ENCODE measurements at regions not wholly inside any gene's neighbourhood (a gene's known extent, or its start where the extent isn't known, plus 50 kb on each side); places are given as distances from the start of the nearest gene placed in this dataset.

DNA sequence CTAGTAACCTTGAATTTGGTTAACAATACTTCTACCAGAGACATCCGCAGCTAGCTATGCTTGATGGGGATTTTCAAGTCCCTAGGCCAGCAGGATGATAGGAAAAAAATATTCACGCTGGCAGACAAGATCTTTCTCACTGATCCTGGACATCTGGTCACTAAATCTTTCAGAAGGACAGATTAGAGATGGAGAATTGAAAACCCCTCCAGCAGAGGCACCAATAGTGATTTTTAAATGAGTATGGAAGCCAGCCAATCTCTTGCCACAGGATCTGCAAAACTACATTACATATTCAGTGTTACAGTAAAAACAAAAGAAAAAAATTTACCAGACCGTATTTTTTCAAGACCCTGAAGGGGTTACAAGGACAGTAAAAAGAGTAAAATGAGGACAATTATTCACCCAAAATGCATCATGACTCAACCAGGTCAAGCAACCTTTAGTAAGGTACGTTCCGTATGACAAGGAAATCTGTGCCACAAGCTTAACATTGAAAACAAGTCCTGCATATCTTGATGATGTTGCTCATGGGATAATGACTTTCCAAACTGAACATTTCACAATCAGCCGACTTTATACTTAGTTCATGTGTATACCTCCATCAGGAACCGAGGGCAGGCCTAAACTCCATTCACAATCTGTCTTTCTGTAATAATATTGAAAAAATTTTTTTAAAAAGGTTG lies 239.5 kb downstream of the GXYLT1 start:
- no peaks in the 10 kb centered on the region for H3K36me3 ChIP-seq (ENCODE audit: control insufficient read depth in 2 of 2, insufficient read depth in 1 of 2, low read length in 2 of 2)
- ChIA-PET CTCF (interaction anchor here (0.8 kb wide), 1 partner anchor 15 kb away, joined by 3 read pairs; no protein-coding TSS in a partner anchor), POLR2A (no interaction called here)
- no peak overlapping the region for H3K27ac ChIP-seq (ENCODE audit: extremely low read depth, low read depth, low read length)
- no peak overlapping the region for H3K4me3 ChIP-seq (ENCODE audit: low read depth, low read length)
- H3K4me1 ChIP-seq (ENCODE audit: control insufficient read depth, insufficient read depth, low read length): no peaks in the 10 kb centered on the region
- no peaks in the 10 kb centered on the region for H3K9me3 ChIP-seq (ENCODE audit: control insufficient read depth, insufficient read depth, low read depth, low read length)
- TF ChIP-seq ZNF10 (tag by site-specific recombination; IDR thresholded peaks at IDR 0.05) (no peak), ZNF211 (tag by site-specific recombination; IDR thresholded peaks at IDR 0.05; ENCODE audit: low read depth) (no peak), ZFP69B (tag by site-specific recombination; IDR thresholded peaks at IDR 0.05) (no peak), KLF16 (tag by site-specific recombination; IDR thresholded peaks at IDR 0.05) (no peak), SP3 (tag by site-specific recombination; IDR thresholded peaks at IDR 0.05) (no peak), ZNF585B (tag by site-specific recombination; IDR thresholded peaks at IDR 0.05) (no peak), ZNF394 (tag by site-specific recombination; IDR thresholded peaks at IDR 0.05; ENCODE audit: borderline replicate concordance) (no peak), ZNF404 (tag by site-specific recombination; IDR thresholded peaks at IDR 0.05) (no peak)
- TF ChIP-seq, protein P1, sequence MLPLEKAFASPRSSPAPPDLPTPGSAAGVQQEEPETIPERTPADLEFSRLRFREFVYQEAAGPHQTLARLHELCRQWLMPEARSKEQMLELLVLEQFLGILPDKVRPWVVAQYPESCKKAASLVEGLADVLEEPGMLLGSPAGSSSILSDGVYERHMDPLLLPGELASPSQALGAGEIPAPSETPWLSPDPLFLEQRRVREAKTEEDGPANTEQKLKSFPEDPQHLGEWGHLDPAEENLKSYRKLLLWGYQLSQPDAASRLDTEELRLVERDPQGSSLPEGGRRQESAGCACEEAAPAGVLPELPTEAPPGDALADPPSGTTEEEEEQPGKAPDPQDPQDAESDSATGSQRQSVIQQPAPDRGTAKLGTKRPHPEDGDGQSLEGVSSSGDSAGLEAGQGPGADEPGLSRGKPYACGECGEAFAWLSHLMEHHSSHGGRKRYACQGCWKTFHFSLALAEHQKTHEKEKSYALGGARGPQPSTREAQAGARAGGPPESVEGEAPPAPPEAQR (tag by site-specific recombination; IDR thresholded peaks at IDR 0.05): no peak

DNA sequence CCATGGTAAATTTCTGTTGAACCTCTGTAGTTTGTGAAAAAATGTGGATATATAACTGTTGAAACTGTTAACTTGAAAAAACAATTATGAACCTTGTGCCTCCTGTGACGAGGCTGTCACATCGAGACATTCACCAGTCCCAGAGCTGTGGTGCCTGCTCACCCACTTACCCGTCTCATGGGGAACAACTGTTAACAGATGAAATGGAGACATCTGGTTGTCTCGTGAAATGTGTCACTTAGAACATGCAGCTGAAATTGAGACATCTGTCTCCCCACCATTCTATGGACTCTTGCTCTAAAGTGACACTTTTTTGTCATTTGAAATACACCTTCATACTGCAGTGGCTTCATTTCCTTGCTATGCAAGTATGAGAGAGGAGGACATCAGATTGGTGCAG lies 240.6 kb downstream of the GXYLT1 start:
- no peaks in the 10 kb centered on the region for H3K9me3 ChIP-seq (ENCODE audit: control insufficient read depth, insufficient read depth, low read depth, low read length)
- H3K27ac ChIP-seq (ENCODE audit: extremely low read depth, low read depth, low read length): no peak overlapping the region
- H3K36me3 ChIP-seq (ENCODE audit: control insufficient read depth in 2 of 2, insufficient read depth in 1 of 2, low read length in 2 of 2): no peaks in the 10 kb centered on the region
- CTCF ChIA-PET: interaction anchor here (0.6 kb wide), 1 partner anchor 66 kb away, joined by 3 read pairs; no protein-coding TSS in a partner anchor
- no peak overlapping the region for H3K4me3 ChIP-seq (ENCODE audit: low read depth, low read length)
- POLR2A ChIA-PET: no interaction called here
- H3K4me1 ChIP-seq (ENCODE audit: control insufficient read depth, insufficient read depth, low read length): no peaks in the 10 kb centered on the region
- TF ChIP-seq ZIC2 (tag by site-specific recombination; IDR thresholded peaks at IDR 0.05) (no peak), ZNF23 (tag by site-specific recombination; IDR thresholded peaks at IDR 0.05; ENCODE audit: borderline replicate concordance) (no peak)

DNA sequence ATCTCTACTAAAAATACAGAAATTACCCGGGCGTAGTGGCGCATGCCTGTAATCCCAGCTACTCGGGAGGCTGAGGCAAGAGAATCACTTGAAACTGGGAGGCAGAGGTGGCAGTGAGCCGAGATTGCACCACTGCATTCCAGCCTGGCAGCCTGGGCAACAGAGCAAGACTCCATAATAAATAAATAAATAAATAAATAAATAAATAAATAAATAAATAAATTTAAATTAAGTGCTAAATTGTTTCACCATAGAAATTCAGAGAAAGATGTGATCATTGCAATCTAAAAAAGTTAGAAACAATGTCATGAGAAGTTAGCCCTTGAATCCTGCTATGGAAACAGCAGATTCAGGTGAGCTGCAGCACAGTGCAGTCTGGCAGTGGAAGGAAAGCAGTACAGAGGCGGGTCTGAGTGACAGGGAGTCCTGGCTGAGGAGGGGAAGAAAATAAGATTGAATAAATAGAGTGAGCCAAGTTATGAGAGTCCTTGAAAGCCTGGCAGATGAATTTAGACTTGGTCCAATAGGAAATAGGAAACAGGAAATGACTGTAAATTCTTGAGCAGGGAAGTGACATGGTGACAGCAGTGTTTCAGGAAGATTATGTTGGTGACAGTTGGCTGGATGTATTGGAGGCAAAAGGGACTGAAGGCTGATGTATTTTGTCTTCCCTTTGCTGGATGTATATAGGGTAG lies 241.5 kb downstream of the GXYLT1 start:
- no peak overlapping the region for H3K27ac ChIP-seq (ENCODE audit: extremely low read depth, low read depth, low read length)
- H3K36me3 ChIP-seq (ENCODE audit: control insufficient read depth in 2 of 2, insufficient read depth in 1 of 2, low read length in 2 of 2): no peaks in the 10 kb centered on the region
- ChIA-PET CTCF (no interaction called here), POLR2A (no interaction called here)
- no peak overlapping the region for H3K4me3 ChIP-seq (ENCODE audit: low read depth, low read length)
- H3K4me1 ChIP-seq (ENCODE audit: control insufficient read depth, insufficient read depth, low read length): no peaks in the 10 kb centered on the region
- H3K9me3 ChIP-seq (ENCODE audit: control insufficient read depth, insufficient read depth, low read depth, low read length): no peaks in the 10 kb centered on the region
- TF ChIP-seq IKZF3 (tag by site-specific recombination; IDR thresholded peaks at IDR 0.05): no peak
- peak; percentile 77 for TF ChIP-seq ZNF555 (tag by site-specific recombination; conservative IDR thresholded peaks at IDR 0.05)
- no peak for TF ChIP-seq ZNF548 (tag by site-specific recombination; IDR thresholded peaks at IDR 0.05)
- TF ChIP-seq ZNF560 (tag by site-specific recombination; IDR thresholded peaks at IDR 0.05; ENCODE audit: borderline replicate concordance): no peak
- TF ChIP-seq ZNF404 (tag by site-specific recombination; IDR thresholded peaks at IDR 0.05): no peak
- TF ChIP-seq ZNF202 (tag by site-specific recombination; IDR thresholded peaks at IDR 0.05; ENCODE audit: borderline replicate concordance): peak; percentile 35; the same call in 1 of the 2 replicates
- TF ChIP-seq, protein P2, sequence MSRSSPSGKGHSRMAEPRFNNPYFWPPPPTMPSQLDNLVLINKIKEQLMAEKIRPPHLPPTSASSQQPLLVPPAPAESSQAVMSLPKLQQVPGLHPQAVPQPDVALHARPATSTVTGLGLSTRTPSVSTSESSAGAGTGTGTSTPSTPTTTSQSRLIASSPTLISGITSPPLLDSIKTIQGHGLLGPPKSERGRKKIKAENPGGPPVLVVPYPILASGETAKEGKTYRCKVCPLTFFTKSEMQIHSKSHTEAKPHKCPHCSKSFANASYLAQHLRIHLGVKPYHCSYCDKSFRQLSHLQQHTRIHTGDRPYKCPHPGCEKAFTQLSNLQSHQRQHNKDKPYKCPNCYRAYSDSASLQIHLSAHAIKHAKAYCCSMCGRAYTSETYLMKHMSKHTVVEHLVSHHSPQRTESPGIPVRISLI (tag by site-specific recombination; IDR thresholded peaks at IDR 0.05): no peak
- TF ChIP-seq ZNF664 (tag by site-specific recombination; IDR thresholded peaks at IDR 0.05): peak; percentile 70; the same call in 1 of the 2 replicates
- TF ChIP-seq ZNF157 (tag by site-specific recombination; IDR thresholded peaks at IDR 0.05): no peak
- 0 out of 2 replicates have a peak, but pooled peaks have one; percentile 35 for TF ChIP-seq ZNF266 (tag by site-specific recombination; IDR thresholded peaks at IDR 0.05; ENCODE audit: low read depth)
- TF ChIP-seq, protein P3, sequence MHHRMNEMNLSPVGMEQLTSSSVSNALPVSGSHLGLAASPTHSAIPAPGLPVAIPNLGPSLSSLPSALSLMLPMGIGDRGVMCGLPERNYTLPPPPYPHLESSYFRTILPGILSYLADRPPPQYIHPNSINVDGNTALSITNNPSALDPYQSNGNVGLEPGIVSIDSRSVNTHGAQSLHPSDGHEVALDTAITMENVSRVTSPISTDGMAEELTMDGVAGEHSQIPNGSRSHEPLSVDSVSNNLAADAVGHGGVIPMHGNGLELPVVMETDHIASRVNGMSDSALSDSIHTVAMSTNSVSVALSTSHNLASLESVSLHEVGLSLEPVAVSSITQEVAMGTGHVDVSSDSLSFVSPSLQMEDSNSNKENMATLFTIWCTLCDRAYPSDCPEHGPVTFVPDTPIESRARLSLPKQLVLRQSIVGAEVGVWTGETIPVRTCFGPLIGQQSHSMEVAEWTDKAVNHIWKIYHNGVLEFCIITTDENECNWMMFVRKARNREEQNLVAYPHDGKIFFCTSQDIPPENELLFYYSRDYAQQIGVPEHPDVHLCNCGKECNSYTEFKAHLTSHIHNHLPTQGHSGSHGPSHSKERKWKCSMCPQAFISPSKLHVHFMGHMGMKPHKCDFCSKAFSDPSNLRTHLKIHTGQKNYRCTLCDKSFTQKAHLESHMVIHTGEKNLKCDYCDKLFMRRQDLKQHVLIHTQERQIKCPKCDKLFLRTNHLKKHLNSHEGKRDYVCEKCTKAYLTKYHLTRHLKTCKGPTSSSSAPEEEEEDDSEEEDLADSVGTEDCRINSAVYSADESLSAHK (tag by site-specific recombination; IDR thresholded peaks at IDR 0.05): no peak
- TF ChIP-seq SP3 (tag by site-specific recombination; IDR thresholded peaks at IDR 0.05): peak; percentile 27; the same call in 1 of the 2 replicates
- TF ChIP-seq ZNF600 (tag by site-specific recombination; IDR thresholded peaks at IDR 0.05): no peak
- no peak for TF ChIP-seq ZNF174 (tag by site-specific recombination; IDR thresholded peaks at IDR 0.05)

Measured in HEK293 (cell line).